T-helper 1 cell (primary cell): ENCODE measurements at regions not wholly inside any gene's neighbourhood (a gene's known extent, or its start where the extent isn't known, plus 50 kb on each side); places are given as distances from the start of the nearest gene placed in this dataset.

ENCODE experiments used
- DNase-seq, 5 donors: peaks; one replicate each; pipeline ENCODE4 v3.0.0-alpha.2; 2012 to 2020

GRCh38 chr7:19851504-19851903 is 78.1 kb upstream of the TMEM196 start:
- DNase-seq: no peak

GRCh38 chr7:19834566-19834965 is 61.1 kb upstream of the TMEM196 start:
- no peak for DNase-seq

- DNase-seq: no peak
Measured at GRCh38 chr7:19830604-19831003, 57.2 kb upstream of the TMEM196 start.
